AG04449 (cell line): ENCODE measurements at regions not wholly inside any gene's neighbourhood (a gene's known extent, or its start where the extent isn't known, plus 50 kb on each side); places are given as distances from the start of the nearest gene placed in this dataset.

Experiments used
- CTCF ChIA-PET: fragments of 350-600 bp; formaldehyde crosslinking; extraction: SDS; loops from one replicate; lab custom pipeline; 2021; ENCODE audit warnings: antibody characterized with exemption; lab: Yijun Ruan, JAX
- POLR2A ChIA-PET: fragments of 400-600, 350-600 bp; formaldehyde crosslinking; extraction: SDS; loops from one replicate; lab custom pipeline; 2020; ENCODE audit warnings: antibody characterized with exemption, inconsistent platforms; lab: Yijun Ruan, JAX
- DNase-seq: peaks from one replicate; pipeline ENCODE4 v3.0.0-alpha.2; 2010; ENCODE audit warnings: low read depth, low spot score
- H3K4me3 ChIP-seq: 2 replicates; pipeline ENCODE4 v1.5.1; 2011; ENCODE audit warnings: low read depth, mild to moderate bottlenecking, control low read depth, low read length
- CTCF ChIP-seq: IDR thresholded peaks from one replicate; pipeline ENCODE4 v1.5.1; 2011; ENCODE audit warnings: mild to moderate bottlenecking, moderate library complexity, low read length, control low read depth, inconsistent platforms; ENCODE audit not compliant: insufficient read depth; ENCODE audit errors: missing control alignments

DNA sequence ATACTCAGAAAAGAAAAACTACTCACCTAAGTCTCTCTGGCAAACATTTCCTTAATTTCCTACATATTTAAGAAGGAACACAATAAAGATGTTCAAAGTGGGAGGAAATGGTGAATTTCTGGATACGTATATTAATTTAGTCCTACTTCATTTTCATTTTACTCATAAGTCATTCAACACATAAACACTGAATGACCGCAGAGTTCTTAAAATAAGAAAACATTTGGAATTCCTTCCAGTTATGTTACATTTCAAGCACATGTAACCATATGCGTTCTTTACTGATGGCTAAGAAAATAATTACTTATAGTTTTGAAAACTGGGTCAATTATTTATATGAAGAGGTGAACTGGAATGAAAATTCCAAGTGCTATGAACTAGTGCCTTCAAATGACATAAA is 409.3 kb downstream of the BCAT1 start:
- ChIA-PET POLR2A (no interaction called here), CTCF (no interaction called here)
- no peak for TF ChIP-seq CTCF

GRCh38 chr12:24537083-24537860 is 411.6 kb downstream of the BCAT1 start:
- ChIA-PET CTCF (no interaction called here), POLR2A (no interaction called here)

More for the DNA sequence above, 409.3 kb downstream of the BCAT1 start:
- no peak for DNase-seq
- H3K4me3 ChIP-seq, result no peak overlapping the region

DNA sequence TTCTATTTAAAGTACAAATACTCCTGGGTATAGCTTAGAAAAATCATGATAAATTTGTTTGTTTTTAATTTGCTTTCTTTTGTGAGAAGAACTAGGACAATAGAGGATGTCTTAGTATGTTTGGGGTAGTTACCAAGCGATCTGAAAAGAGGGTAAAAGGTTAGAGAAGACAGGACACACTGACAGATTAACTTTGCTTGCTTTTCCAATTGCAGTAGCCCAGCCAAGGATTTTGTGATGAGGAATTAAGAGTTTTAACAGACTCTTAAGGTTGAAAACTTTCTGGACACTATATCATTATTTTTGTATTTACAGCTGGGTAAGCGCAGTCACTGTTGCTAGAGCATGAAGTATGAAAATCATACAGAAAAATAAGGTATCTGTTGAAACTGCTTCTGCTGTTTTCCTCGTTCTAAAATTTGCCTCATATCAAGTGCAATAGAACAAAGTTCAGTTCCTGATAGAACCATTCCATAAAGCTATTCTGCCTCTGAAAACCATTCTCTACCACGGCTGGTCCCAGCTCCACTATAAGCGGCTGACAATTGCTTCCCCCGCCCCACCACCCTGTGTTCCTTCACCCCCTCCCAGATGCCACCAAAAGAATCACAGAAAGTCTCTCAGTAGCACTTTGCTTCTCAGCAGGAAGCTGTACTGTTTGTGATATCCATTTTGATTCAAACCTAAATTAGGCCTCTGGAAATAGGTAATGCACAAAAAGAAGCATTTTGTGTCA is 413.4 kb downstream of the BCAT1 start:
- ChIA-PET CTCF (no interaction called here), POLR2A (no interaction called here)
- DNase-seq, result no peak
- TF ChIP-seq CTCF, result no peak
- H3K4me3 ChIP-seq, result no peak overlapping the region

More at GRCh38 chr12:24537083-24537860, 411.6 kb downstream of the BCAT1 start:
- no peak overlapping the region for H3K4me3 ChIP-seq
- no peak for DNase-seq
- TF ChIP-seq CTCF, result no peak

DNA sequence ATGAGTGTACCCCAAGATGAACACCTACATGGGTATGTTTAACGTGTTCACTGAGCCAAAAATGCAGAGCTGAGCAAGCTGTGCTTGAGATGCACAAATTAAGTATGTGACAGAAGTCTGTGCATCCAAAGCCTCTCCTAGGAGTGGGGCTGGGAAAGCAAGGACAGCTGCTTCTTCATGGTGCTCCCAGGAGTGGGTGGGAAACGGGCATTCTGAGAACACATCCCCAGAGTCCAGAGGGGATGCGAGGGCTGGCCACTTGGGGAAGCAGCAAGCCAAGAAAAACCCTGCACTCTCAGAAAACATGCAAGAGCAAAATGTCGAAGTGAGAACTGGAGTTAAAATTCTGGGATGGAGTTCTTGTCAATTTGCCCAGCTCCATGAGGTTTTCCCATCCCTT is 414.3 kb downstream of the BCAT1 start:
- no peak for TF ChIP-seq CTCF
- CTCF ChIA-PET, result no interaction called here
- POLR2A ChIA-PET, result no interaction called here
- DNase-seq, result no peak
- H3K4me3 ChIP-seq, result no peak overlapping the region

- POLR2A ChIA-PET, result no interaction called here
- DNase-seq, result no peak
- no peak overlapping the region for H3K4me3 ChIP-seq
- TF ChIP-seq CTCF, result no peak
- CTCF ChIA-PET, result no interaction called here
Measured at GRCh38 chr12:24533716-24534352, 415.1 kb downstream of the BCAT1 start.

GRCh38 chr12:24530689-24531088 is 418.2 kb downstream of the BCAT1 start:
- CTCF ChIA-PET, result no interaction called here
- DNase-seq, result no peak
- POLR2A ChIA-PET, result no interaction called here
- TF ChIP-seq CTCF, result no peak
- no peak overlapping the region for H3K4me3 ChIP-seq
